C4-2B (cell line): ENCODE measurements at regions not wholly inside any gene's neighbourhood (a gene's known extent, or its start where the extent isn't known, plus 50 kb on each side); places are given as distances from the start of the nearest gene placed in this dataset.
"Not testable (repeated sequence)": the region's sequence is repeated elsewhere in the genome, so short reads cannot be mapped to it uniquely, and the experiment has no call there.

Source experiments
- CTCF ChIP-seq: fragments of 450-650 bp; conservative IDR thresholded peaks from 2 replicates; pipeline ENCODE4 v1.5.1; 2017; ENCODE audit warnings: mild to moderate bottlenecking
- ZFX ChIP-seq: fragments of 450-650 bp; IDR thresholded peaks from 2 replicates; pipeline ENCODE4 v1.6.1; 2017

- TF ChIP-seq CTCF, ZFX: not testable (repeated sequence)
Observed at GRCh38 chr7:16250655-16251054, 170.7 kb downstream of the CRPPA start.
